ENCODE measurements at regions not wholly inside any gene's neighbourhood (a gene's known extent, or its start where the extent isn't known, plus 50 kb on each side); places are given as distances from the start of the nearest gene placed in this dataset.
"Not testable (repeated sequence)": the region's sequence is repeated elsewhere in the genome, so short reads cannot be mapped to it uniquely, and the experiment has no call there.

GRCh38 chr16:16638714-16639113 lies 259.8 kb downstream of the NPIPA7 start:
- WGBS = no CpG with 5 or more reads among the region's 3 CpGs
- not testable (repeated sequence) for H2BK12ac ChIP-seq (ENCODE audit: low read length in 2 of 2); H4K91ac ChIP-seq (ENCODE audit: low read length)

GRCh38 chr16:16643828-16644227 lies 264.9 kb downstream of the NPIPA7 start:
- not testable (repeated sequence) for H3K4me2 ChIP-seq (ENCODE audit: low read length, poor library complexity, severe bottlenecking); H4K8ac ChIP-seq (ENCODE audit: low read length); DNase-seq; H3K18ac ChIP-seq (ENCODE audit: low read depth in 1 of 2, low read length in 2 of 2); H2BK12ac ChIP-seq (ENCODE audit: low read length in 2 of 2); H3K4me3 ChIP-seq (ENCODE audit: insufficient read depth in 1 of 2, low read depth in 1 of 2, low read length in 2 of 2); H3K14ac ChIP-seq (ENCODE audit: low read length in 2 of 2); H3K9me3 ChIP-seq (ENCODE audit: control insufficient read depth, low read length); H4K91ac ChIP-seq (ENCODE audit: low read length); H3K4me1 ChIP-seq (ENCODE audit: control insufficient read depth, insufficient read depth, low read depth, low read length); H3K27me3 ChIP-seq (ENCODE audit: control insufficient read depth in 1 of 2, insufficient read depth in 1 of 2, low read length in 2 of 2); H3K9ac ChIP-seq (ENCODE audit: low read length); H3K27ac ChIP-seq (ENCODE audit: low read length, poor library complexity, severe bottlenecking); H3K4ac ChIP-seq (ENCODE audit: low read depth in 1 of 2, low read length in 2 of 2); H2BK15ac ChIP-seq (ENCODE audit: low read depth, poor library complexity, severe bottlenecking); H3K36me3 ChIP-seq (ENCODE audit: control insufficient read depth in 1 of 2, insufficient read depth in 2 of 2, low read depth in 1 of 2, low read length in 2 of 2); H3K79me1 ChIP-seq (replicated peaks; ENCODE audit: low read length, poor library complexity, severe bottlenecking); H3K23ac ChIP-seq (ENCODE audit: low read length in 2 of 2); H2AK5ac ChIP-seq (ENCODE audit: low read length, severe bottlenecking); H2AFZ ChIP-seq (ENCODE audit: low read depth, low read length); H2BK120ac ChIP-seq (ENCODE audit: low read depth, low read length); H2BK5ac ChIP-seq (ENCODE audit: low read depth, low read length, poor library complexity, severe bottlenecking)
- 62% methylated on average over 1 of the region's 1 CpG for WGBS

More at GRCh38 chr16:16638714-16639113, 259.8 kb downstream of the NPIPA7 start:
- H3K4me1 ChIP-seq (ENCODE audit: control insufficient read depth, insufficient read depth, low read depth, low read length); H3K9ac ChIP-seq (ENCODE audit: low read length); H3K18ac ChIP-seq (ENCODE audit: low read depth in 1 of 2, low read length in 2 of 2); H3K14ac ChIP-seq (ENCODE audit: low read length in 2 of 2); H4K8ac ChIP-seq (ENCODE audit: low read length); H2BK15ac ChIP-seq (ENCODE audit: low read depth, poor library complexity, severe bottlenecking); H3K4me3 ChIP-seq (ENCODE audit: insufficient read depth in 1 of 2, low read depth in 1 of 2, low read length in 2 of 2); H3K79me1 ChIP-seq (replicated peaks; ENCODE audit: low read length, poor library complexity, severe bottlenecking); H3K36me3 ChIP-seq (ENCODE audit: control insufficient read depth in 1 of 2, insufficient read depth in 2 of 2, low read depth in 1 of 2, low read length in 2 of 2); H3K9me3 ChIP-seq (ENCODE audit: control insufficient read depth, low read length); H2BK120ac ChIP-seq (ENCODE audit: low read depth, low read length); H2AK5ac ChIP-seq (ENCODE audit: low read length, severe bottlenecking); DNase-seq; H3K23ac ChIP-seq (ENCODE audit: low read length in 2 of 2); H2AFZ ChIP-seq (ENCODE audit: low read depth, low read length); H3K4ac ChIP-seq (ENCODE audit: low read depth in 1 of 2, low read length in 2 of 2); H3K27ac ChIP-seq (ENCODE audit: low read length, poor library complexity, severe bottlenecking); H3K4me2 ChIP-seq (ENCODE audit: low read length, poor library complexity, severe bottlenecking); H2BK5ac ChIP-seq (ENCODE audit: low read depth, low read length, poor library complexity, severe bottlenecking); H3K27me3 ChIP-seq (ENCODE audit: control insufficient read depth in 1 of 2, insufficient read depth in 1 of 2, low read length in 2 of 2): not testable (repeated sequence)

- WGBS = no CpG with 5 or more reads among the region's 4 CpGs
- not testable (repeated sequence) for H4K91ac ChIP-seq (ENCODE audit: low read length); H2AFZ ChIP-seq (ENCODE audit: low read depth, low read length)
Observed at GRCh38 chr16:16648002-16648401, 269.1 kb downstream of the NPIPA7 start.

GRCh38 chr16:16672180-16672812 lies 293.4 kb downstream of the NPIPA7 start:
- not testable (repeated sequence) for H3K4me3 ChIP-seq (ENCODE audit: insufficient read depth in 1 of 2, low read depth in 1 of 2, low read length in 2 of 2); H4K91ac ChIP-seq (ENCODE audit: low read length); H3K9me3 ChIP-seq (ENCODE audit: control insufficient read depth, low read length); DNase-seq; H2BK12ac ChIP-seq (ENCODE audit: low read length in 2 of 2); H3K9ac ChIP-seq (ENCODE audit: low read length); H3K4me2 ChIP-seq (ENCODE audit: low read length, poor library complexity, severe bottlenecking); H3K79me1 ChIP-seq (replicated peaks; ENCODE audit: low read length, poor library complexity, severe bottlenecking); H2AFZ ChIP-seq (ENCODE audit: low read depth, low read length); H2AK5ac ChIP-seq (ENCODE audit: low read length, severe bottlenecking); H3K14ac ChIP-seq (ENCODE audit: low read length in 2 of 2); H3K27me3 ChIP-seq (ENCODE audit: control insufficient read depth in 1 of 2, insufficient read depth in 1 of 2, low read length in 2 of 2); H3K4me1 ChIP-seq (ENCODE audit: control insufficient read depth, insufficient read depth, low read depth, low read length); H3K18ac ChIP-seq (ENCODE audit: low read depth in 1 of 2, low read length in 2 of 2); H3K4ac ChIP-seq (ENCODE audit: low read depth in 1 of 2, low read length in 2 of 2); H3K27ac ChIP-seq (ENCODE audit: low read length, poor library complexity, severe bottlenecking); H2BK5ac ChIP-seq (ENCODE audit: low read depth, low read length, poor library complexity, severe bottlenecking); H3K23ac ChIP-seq (ENCODE audit: low read length in 2 of 2); H4K8ac ChIP-seq (ENCODE audit: low read length); H2BK15ac ChIP-seq (ENCODE audit: low read depth, poor library complexity, severe bottlenecking); H3K36me3 ChIP-seq (ENCODE audit: control insufficient read depth in 1 of 2, insufficient read depth in 2 of 2, low read depth in 1 of 2, low read length in 2 of 2); H2BK120ac ChIP-seq (ENCODE audit: low read depth, low read length)
- WGBS = no CpG with 5 or more reads among the region's 3 CpGs

More at GRCh38 chr16:16648002-16648401, 269.1 kb downstream of the NPIPA7 start:
- not testable (repeated sequence) for DNase-seq; H3K4me3 ChIP-seq (ENCODE audit: insufficient read depth in 1 of 2, low read depth in 1 of 2, low read length in 2 of 2); H3K27me3 ChIP-seq (ENCODE audit: control insufficient read depth in 1 of 2, insufficient read depth in 1 of 2, low read length in 2 of 2); H3K9ac ChIP-seq (ENCODE audit: low read length); H2BK5ac ChIP-seq (ENCODE audit: low read depth, low read length, poor library complexity, severe bottlenecking); H3K4me1 ChIP-seq (ENCODE audit: control insufficient read depth, insufficient read depth, low read depth, low read length); H3K18ac ChIP-seq (ENCODE audit: low read depth in 1 of 2, low read length in 2 of 2); H3K79me1 ChIP-seq (replicated peaks; ENCODE audit: low read length, poor library complexity, severe bottlenecking); H3K4ac ChIP-seq (ENCODE audit: low read depth in 1 of 2, low read length in 2 of 2); H3K14ac ChIP-seq (ENCODE audit: low read length in 2 of 2); H2BK120ac ChIP-seq (ENCODE audit: low read depth, low read length); H3K27ac ChIP-seq (ENCODE audit: low read length, poor library complexity, severe bottlenecking); H4K8ac ChIP-seq (ENCODE audit: low read length); H2BK12ac ChIP-seq (ENCODE audit: low read length in 2 of 2); H3K9me3 ChIP-seq (ENCODE audit: control insufficient read depth, low read length); H2AK5ac ChIP-seq (ENCODE audit: low read length, severe bottlenecking); H3K36me3 ChIP-seq (ENCODE audit: control insufficient read depth in 1 of 2, insufficient read depth in 2 of 2, low read depth in 1 of 2, low read length in 2 of 2); H3K4me2 ChIP-seq (ENCODE audit: low read length, poor library complexity, severe bottlenecking); H2BK15ac ChIP-seq (ENCODE audit: low read depth, poor library complexity, severe bottlenecking); H3K23ac ChIP-seq (ENCODE audit: low read length in 2 of 2)
